SK-N-MC (cell line): ENCODE measurements at regions not wholly inside any gene's neighbourhood (a gene's known extent, or its start where the extent isn't known, plus 50 kb on each side); places are given as distances from the start of the nearest gene placed in this dataset.

ENCODE experiments used
- DNase-seq: peaks from one replicate; pipeline ENCODE4 v3.0.0-alpha.2; 2011; ENCODE audit warnings: low read depth, low spot score
- H3K27ac ChIP-seq: fragments of 200-600 bp; sonication (generic); 2 replicates; pipeline ENCODE4 v1.5.1; 2016; ENCODE audit warnings: mixed run types
- H3K36me3 ChIP-seq: fragments of 200-600 bp; sonication (generic); 2 replicates; pipeline ENCODE4 v1.6.1; 2017; ENCODE audit warnings: antibody characterized with exemption, low read length, mixed read lengths; ENCODE audit not compliant: insufficient read depth
- H3K4me3 ChIP-seq: fragments of 200-600 bp; sonication (generic); 2 replicates; pipeline ENCODE4 v1.5.1; 2016
- H3K9ac ChIP-seq: fragments of 200-600 bp; sonication (generic); 2 replicates; pipeline ENCODE4 v1.8.0; 2017; ENCODE audit warnings: mixed run types, mixed read lengths; ENCODE audit not compliant: insufficient read length
- H3K9me3 ChIP-seq: fragments of 200-600 bp; sonication (generic); 2 replicates; pipeline ENCODE4 v1.6.1; 2017; ENCODE audit warnings: low read depth, mild to moderate bottlenecking, antibody characterized with exemption, low read length, moderate library complexity, mixed read lengths
- EZH2 ChIP-seq: fragments of 200-600 bp; sonication (generic); IDR thresholded peaks from one replicate; pipeline ENCODE4 v1.6.1; 2017; ENCODE audit warnings: antibody characterized with exemption
- FOXP2 ChIP-seq: optimal IDR thresholded peaks from 2 replicates; pipeline ENCODE3; 2011; ENCODE audit warnings: mild to moderate bottlenecking, moderate library complexity; ENCODE audit not compliant: insufficient read depth; ENCODE audit errors: extremely low read length, control extremely low read depth
- POLR2AphosphoS5 ChIP-seq: IDR thresholded peaks from 2 replicates; pipeline ENCODE4 v1.6.1; 2012; ENCODE audit warnings: mild to moderate bottlenecking, low read depth, low read length, borderline replicate concordance

DNA sequence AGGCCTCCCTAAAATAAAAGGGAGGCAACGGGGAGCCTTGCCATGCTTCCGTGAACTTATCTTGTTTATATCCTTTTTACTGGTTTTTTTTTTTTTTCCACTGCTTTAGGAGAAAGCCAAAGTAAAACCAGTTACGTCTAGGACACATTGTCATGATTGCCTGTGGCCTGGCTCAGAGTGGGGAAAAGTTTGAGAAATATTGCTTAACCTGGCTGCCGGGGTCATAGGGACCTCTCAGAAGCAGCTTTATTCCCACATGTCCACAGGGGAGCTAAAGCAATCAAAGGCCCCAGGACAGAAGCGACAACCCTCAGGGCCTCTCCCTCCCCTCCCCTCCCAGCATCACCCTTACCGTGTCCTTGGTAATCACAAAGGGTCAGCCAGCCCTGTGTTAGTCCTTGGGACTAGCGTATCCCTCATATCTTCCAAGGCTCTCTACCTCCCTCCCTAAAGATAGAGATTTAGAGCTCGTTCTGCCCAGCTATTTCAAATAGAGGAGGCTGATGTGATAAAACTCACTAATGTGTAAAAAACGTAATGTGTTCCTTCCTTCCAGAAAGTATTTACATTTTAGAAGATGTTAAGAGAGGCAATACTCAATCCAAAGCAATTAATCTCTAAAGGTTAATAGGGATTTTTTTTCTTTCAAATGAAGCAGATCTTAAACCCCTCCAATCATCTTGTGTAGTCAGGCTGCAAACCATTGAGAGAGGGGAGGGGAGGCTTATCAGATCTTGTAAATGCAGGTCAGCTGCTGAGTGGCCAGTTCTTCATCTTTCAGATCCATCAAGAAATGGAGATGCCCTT is 64.8 kb upstream of the PRKAR2B start:
- Histone ChIP-seq H3K9me3 (no peaks in the 10 kb centered on the region), H3K4me3 (no peak overlapping the region), H3K36me3 (no peaks in the 10 kb centered on the region), H3K27ac (no peak overlapping the region), H3K9ac (no peak overlapping the region)
- no peak for DNase-seq
- TF ChIP-seq POLR2AphosphoS5 (no peak), FOXP2 (no peak), EZH2 (no peak)

DNA sequence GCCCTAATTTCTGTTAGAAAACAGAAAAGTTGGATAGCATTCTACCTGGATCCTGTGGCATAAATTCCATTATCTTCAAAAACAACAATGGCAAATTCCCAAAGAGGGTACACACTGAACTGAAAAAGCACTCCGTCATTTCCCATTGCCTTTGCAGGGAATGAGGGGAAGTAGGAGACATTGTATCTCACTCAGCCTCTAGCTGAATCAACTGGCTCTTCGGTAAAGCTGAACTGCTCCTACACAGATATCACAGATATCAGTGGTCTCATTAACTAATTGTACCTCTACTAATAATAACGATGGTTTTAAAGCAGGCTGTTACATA is 64.2 kb upstream of the PRKAR2B start:
- H3K27ac ChIP-seq = no peak overlapping the region
- H3K9ac ChIP-seq = no peak overlapping the region
- no peak for TF ChIP-seq EZH2
- no peak for TF ChIP-seq FOXP2
- TF ChIP-seq POLR2AphosphoS5 = no peak
- DNase-seq = no peak
- H3K4me3 ChIP-seq = no peak overlapping the region
- H3K9me3 ChIP-seq = no peaks in the 10 kb centered on the region
- H3K36me3 ChIP-seq = no peaks in the 10 kb centered on the region

DNA sequence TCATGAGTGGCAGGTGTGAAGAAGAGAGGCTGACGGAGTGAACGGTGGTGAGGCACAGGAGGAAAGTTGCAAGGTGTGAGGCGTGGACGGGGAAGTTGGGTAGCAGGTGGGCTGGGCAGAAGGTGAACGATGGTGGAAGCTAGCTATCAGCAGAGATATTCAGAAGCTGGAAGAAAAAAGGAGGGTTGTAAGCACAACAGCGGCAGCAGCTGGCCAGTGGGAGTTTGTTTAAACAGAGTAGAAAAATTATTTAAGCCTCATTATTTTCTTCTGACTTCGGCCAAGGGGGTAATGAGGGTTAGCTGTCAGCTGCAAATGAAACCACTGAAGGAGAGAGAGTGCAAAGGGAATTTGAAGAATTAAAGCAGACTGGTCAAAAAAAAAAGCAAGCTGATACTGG is 62.1 kb upstream of the PRKAR2B start:
- DNase-seq = no peak
- Histone ChIP-seq H3K9me3 (no peaks in the 10 kb centered on the region), H3K36me3 (no peaks in the 10 kb centered on the region), H3K9ac (no peak overlapping the region), H3K27ac (no peak overlapping the region), H3K4me3 (no peak overlapping the region)
- no peak for TF ChIP-seq POLR2AphosphoS5
- TF ChIP-seq EZH2 = no peak
- TF ChIP-seq FOXP2 = no peak

DNA sequence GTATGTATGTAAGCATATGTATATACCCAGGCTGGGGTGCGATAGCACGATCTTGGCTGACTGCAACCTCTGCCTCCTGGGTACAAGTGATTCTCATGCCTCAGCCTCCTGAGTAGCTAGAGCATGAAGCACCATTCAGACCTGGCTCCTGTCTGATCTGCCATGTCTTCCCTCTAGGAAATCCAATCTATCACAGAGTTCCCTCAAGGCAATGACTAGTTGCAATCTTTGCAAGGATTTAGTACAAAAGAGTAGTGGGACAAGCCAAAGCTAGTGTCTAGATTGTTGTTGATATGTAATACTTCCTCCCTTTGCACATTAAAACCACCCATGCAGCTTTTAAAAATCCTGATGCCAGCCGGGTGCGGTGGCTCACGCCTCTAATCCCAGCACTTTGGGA is 60.5 kb upstream of the PRKAR2B start:
- Histone ChIP-seq H3K9me3 (no peaks in the 10 kb centered on the region), H3K4me3 (no peak overlapping the region), H3K9ac (no peak overlapping the region), H3K27ac (no peak overlapping the region), H3K36me3 (no peaks in the 10 kb centered on the region)
- TF ChIP-seq POLR2AphosphoS5 = no peak
- no peak for TF ChIP-seq FOXP2
- TF ChIP-seq EZH2 = no peak
- no peak for DNase-seq

DNA sequence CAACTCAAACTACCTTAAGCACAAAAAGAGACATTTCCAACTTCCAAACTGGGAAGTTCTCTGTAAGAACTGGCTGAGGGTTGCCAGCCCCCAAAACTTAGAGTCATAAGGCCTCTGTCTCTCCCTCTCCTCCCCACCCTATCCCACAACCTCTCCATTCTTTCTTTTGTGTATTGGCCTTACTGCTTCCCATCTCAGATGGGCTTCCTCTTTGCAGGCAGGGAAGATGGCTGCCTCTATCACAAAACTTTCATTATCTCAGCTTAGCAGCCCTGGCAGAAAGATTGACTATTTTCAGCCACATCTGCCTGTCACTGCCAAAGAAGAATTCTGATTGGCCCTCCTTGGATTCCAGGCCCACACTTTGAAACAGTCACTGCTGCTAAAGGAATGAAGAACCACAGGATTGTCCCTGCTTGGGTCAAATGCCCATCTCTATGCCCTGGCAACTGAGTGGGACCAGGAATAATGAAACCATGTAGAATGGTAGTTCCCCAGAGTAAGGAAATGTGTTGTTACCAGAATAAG is 58.0 kb upstream of the PRKAR2B start:
- Histone ChIP-seq H3K9ac (no peak overlapping the region), H3K9me3 (no peaks in the 10 kb centered on the region), H3K4me3 (no peak overlapping the region), H3K36me3 (no peaks in the 10 kb centered on the region), H3K27ac (no peak overlapping the region; the same call in 1 of the 2 replicates)
- no peak for TF ChIP-seq POLR2AphosphoS5
- TF ChIP-seq EZH2 = no peak
- no peak for TF ChIP-seq FOXP2
- no peak for DNase-seq

DNA sequence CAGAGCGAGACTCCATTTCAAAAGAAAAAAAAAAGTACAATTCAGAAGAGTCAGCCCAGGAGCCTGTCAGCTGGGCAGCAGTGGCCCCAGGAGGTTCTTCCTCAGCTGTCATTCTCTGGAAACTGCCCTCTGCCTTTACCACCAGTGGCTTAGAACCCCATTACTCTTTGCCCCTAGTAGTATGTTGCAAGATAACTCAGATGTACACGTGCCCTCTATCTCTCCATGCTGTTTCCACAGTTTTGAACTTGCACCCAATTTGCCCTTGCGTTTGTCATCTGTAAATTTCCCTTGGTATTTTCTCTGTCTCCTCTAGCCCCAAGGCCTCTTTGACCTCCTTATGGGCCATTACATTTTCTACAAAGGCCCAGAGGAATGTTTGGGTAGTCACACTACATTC is 56.7 kb upstream of the PRKAR2B start:
- Histone ChIP-seq H3K27ac (no peak overlapping the region), H3K9ac (no peak overlapping the region), H3K36me3 (no peaks in the 10 kb centered on the region), H3K4me3 (no peak overlapping the region), H3K9me3 (no peaks in the 10 kb centered on the region)
- DNase-seq = no peak
- TF ChIP-seq EZH2 (no peak), POLR2AphosphoS5 (no peak), FOXP2 (no peak)

DNA sequence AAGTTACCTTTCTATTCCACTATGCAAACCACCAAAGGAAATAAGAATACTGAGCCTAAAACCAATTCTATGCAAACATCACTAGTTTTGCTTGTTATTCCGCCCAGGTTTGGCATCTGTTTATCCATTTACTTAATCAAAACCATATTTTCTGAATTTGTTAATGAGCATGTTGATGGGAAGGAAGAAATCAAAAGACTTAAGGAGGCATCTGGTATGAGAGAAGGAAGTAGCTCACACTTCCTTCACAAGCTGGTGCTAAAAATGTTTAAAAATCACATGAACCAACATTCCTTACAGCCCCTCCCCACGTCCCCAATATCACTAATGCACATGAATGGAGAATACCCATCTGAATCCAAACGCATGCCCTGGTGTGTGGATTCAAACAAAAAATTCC is 52.0 kb upstream of the PRKAR2B start:
- H3K9ac ChIP-seq = no peak overlapping the region
- H3K36me3 ChIP-seq = no peaks in the 10 kb centered on the region
- H3K27ac ChIP-seq = peak overlapping the region; percentile 46; the same call in 1 of the 2 replicates
- no peak for DNase-seq
- H3K4me3 ChIP-seq = no peak overlapping the region
- no peak for TF ChIP-seq POLR2AphosphoS5
- no peaks in the 10 kb centered on the region for H3K9me3 ChIP-seq
